IPS-18c (cell line): ENCODE measurements at regions not wholly inside any gene's neighbourhood (a gene's known extent, or its start where the extent isn't known, plus 50 kb on each side); places are given as distances from the start of the nearest gene placed in this dataset.

Source experiments
- H3K4me3 ChIP-seq: 2 replicates; pipeline ENCODE4 v1.7.0; 2013; ENCODE audit warnings: low read depth, mild to moderate bottlenecking, low read length, moderate library complexity; ENCODE audit not compliant: insufficient read depth
- H3K9me3 ChIP-seq: one replicate; pipeline ENCODE4 v1.6.1; 2013; ENCODE audit warnings: mild to moderate bottlenecking, low read length, moderate library complexity; ENCODE audit not compliant: control insufficient read depth, insufficient read depth

GRCh38 chr3:116899253-116899652 is 189.7 kb downstream of the TUSC7 start:
- H3K9me3 ChIP-seq = no peaks in the 10 kb centered on the region

GRCh38 chr3:116905334-116905733 is 195.8 kb downstream of the TUSC7 start:
- Histone ChIP-seq H3K9me3 (no peaks in the 10 kb centered on the region), H3K4me3 (no peak overlapping the region)

More at GRCh38 chr3:116899253-116899652, 189.7 kb downstream of the TUSC7 start:
- H3K4me3 ChIP-seq = no peak overlapping the region

GRCh38 chr3:116905794-116906193 is 196.2 kb downstream of the TUSC7 start:
- no peak overlapping the region for H3K4me3 ChIP-seq
- no peaks in the 10 kb centered on the region for H3K9me3 ChIP-seq

- no peaks in the 10 kb centered on the region for H3K9me3 ChIP-seq
- no peak overlapping the region for H3K4me3 ChIP-seq
Observed at GRCh38 chr3:116912116-116912515, 202.5 kb downstream of the TUSC7 start.

GRCh38 chr3:116914004-116914403 is 204.4 kb downstream of the TUSC7 start:
- H3K4me3 ChIP-seq = no peak overlapping the region

GRCh38 chr3:116916836-116917235 is 207.3 kb downstream of the TUSC7 start:
- H3K9me3 ChIP-seq = no peaks in the 10 kb centered on the region
- no peak overlapping the region for H3K4me3 ChIP-seq

More at GRCh38 chr3:116914004-116914403, 204.4 kb downstream of the TUSC7 start:
- H3K9me3 ChIP-seq = no peaks in the 10 kb centered on the region

- Histone ChIP-seq H3K9me3 (no peaks in the 10 kb centered on the region), H3K4me3 (no peak overlapping the region)
Observed at GRCh38 chr3:116920826-116921610, 211.4 kb downstream of the TUSC7 start.

- H3K9me3 ChIP-seq = no peaks in the 10 kb centered on the region
- no peak overlapping the region for H3K4me3 ChIP-seq
Observed at GRCh38 chr3:116927918-116928317, 218.3 kb downstream of the TUSC7 start.

- no peaks in the 10 kb centered on the region for H3K9me3 ChIP-seq
- H3K4me3 ChIP-seq = no peak overlapping the region
Observed at GRCh38 chr3:116929505-116930222, 220.1 kb downstream of the TUSC7 start.

GRCh38 chr3:116930786-116931185 is 221.2 kb downstream of the TUSC7 start:
- no peak overlapping the region for H3K4me3 ChIP-seq
- no peaks in the 10 kb centered on the region for H3K9me3 ChIP-seq

GRCh38 chr3:116939091-116939490 is 229.5 kb downstream of the TUSC7 start:
- H3K9me3 ChIP-seq = no peaks in the 10 kb centered on the region
- no peak overlapping the region for H3K4me3 ChIP-seq

- H3K9me3 ChIP-seq = no peaks in the 10 kb centered on the region
- H3K4me3 ChIP-seq = no peak overlapping the region
Observed at GRCh38 chr3:116939550-116939949, 230.0 kb downstream of the TUSC7 start.

- Histone ChIP-seq H3K4me3 (no peak overlapping the region), H3K9me3 (no peaks in the 10 kb centered on the region)
Observed at GRCh38 chr3:116940719-116941118, 231.1 kb downstream of the TUSC7 start.

GRCh38 chr3:116946376-116946775 is 236.8 kb downstream of the TUSC7 start:
- no peak overlapping the region for H3K4me3 ChIP-seq
- H3K9me3 ChIP-seq = no peaks in the 10 kb centered on the region

- H3K4me3 ChIP-seq = no peak overlapping the region
- H3K9me3 ChIP-seq = no peaks in the 10 kb centered on the region
Observed at GRCh38 chr3:116947148-116947547, 237.6 kb downstream of the TUSC7 start.

- Histone ChIP-seq H3K9me3 (no peaks in the 10 kb centered on the region), H3K4me3 (no peak overlapping the region)
Observed at GRCh38 chr3:116947809-116948208, 238.2 kb downstream of the TUSC7 start.

GRCh38 chr3:116950301-116951055 is 240.9 kb downstream of the TUSC7 start:
- Histone ChIP-seq H3K9me3 (no peaks in the 10 kb centered on the region), H3K4me3 (no peak overlapping the region)

GRCh38 chr3:116951610-116952009 is 242.0 kb downstream of the TUSC7 start:
- Histone ChIP-seq H3K9me3 (no peaks in the 10 kb centered on the region), H3K4me3 (no peak overlapping the region)
